NT2/D1 (cell line): ENCODE measurements at regions not wholly inside any gene's neighbourhood (a gene's known extent, or its start where the extent isn't known, plus 50 kb on each side); places are given as distances from the start of the nearest gene placed in this dataset.

Experiments
- SUZ12 ChIP-seq: IDR thresholded peaks from 2 replicates; pipeline ENCODE4 v1.6.1; 2011; ENCODE audit not compliant: insufficient read length, insufficient read depth; ENCODE audit errors: extremely low read depth
- YY1 ChIP-seq: IDR thresholded peaks from 2 replicates; pipeline ENCODE4 v1.6.1; 2011; ENCODE audit not compliant: insufficient read length, insufficient read depth
- ZNF274 ChIP-seq: IDR thresholded peaks from 2 replicates; pipeline ENCODE4 v1.6.1; 2011; ENCODE audit warnings: mild to moderate bottlenecking, low read depth, low read length

DNA sequence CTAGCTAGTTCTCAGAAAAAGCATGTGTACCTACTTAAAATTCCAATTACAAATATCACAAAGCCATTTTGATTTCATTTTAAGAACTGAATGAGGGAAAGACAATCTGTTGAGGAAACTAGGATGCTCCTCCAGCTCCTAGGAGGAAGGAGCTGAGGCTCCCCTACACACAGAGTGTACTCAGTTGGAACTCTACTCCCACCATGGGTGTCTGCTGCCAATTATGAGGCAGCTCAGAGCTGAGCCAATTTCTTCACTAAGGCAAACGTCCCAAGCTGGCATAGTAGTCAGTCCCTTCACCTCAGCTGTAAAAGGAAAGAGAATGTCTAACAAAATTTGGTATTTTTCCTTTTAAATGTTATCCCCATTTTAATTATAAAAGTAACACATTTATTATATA, 300.0 kb upstream of the TRPC7 start:
- no peak for TF ChIP-seq ZNF274
- no peak for TF ChIP-seq YY1
- no peak for TF ChIP-seq SUZ12
